ENCODE measurements at regions not wholly inside any gene's neighbourhood (a gene's known extent, or its start where the extent isn't known, plus 50 kb on each side); places are given as distances from the start of the nearest gene placed in this dataset.

DNA sequence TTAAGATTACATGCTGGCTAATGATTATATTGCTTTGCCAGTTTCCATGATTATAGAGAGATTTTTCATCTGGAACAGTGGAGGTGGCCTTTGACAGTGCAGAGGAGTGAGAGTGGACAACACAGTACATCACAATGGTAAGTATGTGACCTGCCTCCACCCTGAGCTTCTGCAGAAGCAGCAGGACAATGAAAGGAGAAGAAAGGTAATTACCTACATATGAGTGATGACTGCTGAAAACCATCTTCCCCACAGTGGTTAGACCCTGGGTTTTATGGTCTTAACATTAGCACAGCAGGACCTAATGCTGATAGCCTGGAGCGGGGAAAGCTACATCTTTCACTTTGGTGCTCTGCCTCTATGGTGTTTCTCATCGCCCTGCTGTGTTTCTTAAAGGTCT lies 454.7 kb upstream of the DDI1 start:
- TF ChIP-seq EZH2 (IDR thresholded peaks at IDR 0.05), result no peak
- TF ChIP-seq, protein P1, sequence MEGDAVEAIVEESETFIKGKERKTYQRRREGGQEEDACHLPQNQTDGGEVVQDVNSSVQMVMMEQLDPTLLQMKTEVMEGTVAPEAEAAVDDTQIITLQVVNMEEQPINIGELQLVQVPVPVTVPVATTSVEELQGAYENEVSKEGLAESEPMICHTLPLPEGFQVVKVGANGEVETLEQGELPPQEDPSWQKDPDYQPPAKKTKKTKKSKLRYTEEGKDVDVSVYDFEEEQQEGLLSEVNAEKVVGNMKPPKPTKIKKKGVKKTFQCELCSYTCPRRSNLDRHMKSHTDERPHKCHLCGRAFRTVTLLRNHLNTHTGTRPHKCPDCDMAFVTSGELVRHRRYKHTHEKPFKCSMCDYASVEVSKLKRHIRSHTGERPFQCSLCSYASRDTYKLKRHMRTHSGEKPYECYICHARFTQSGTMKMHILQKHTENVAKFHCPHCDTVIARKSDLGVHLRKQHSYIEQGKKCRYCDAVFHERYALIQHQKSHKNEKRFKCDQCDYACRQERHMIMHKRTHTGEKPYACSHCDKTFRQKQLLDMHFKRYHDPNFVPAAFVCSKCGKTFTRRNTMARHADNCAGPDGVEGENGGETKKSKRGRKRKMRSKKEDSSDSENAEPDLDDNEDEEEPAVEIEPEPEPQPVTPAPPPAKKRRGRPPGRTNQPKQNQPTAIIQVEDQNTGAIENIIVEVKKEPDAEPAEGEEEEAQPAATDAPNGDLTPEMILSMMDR (IDR thresholded peaks at IDR 0.05), result no peak
- TF ChIP-seq EZH2phosphoT487 (IDR thresholded peaks at IDR 0.05), result no peak
